ENCODE measurements at regions not wholly inside any gene's neighbourhood (a gene's known extent, or its start where the extent isn't known, plus 50 kb on each side); places are given as distances from the start of the nearest gene placed in this dataset.
A peak's percentile ranks its signal among the peaks of the same experiment; 100 is the strongest.

DNA sequence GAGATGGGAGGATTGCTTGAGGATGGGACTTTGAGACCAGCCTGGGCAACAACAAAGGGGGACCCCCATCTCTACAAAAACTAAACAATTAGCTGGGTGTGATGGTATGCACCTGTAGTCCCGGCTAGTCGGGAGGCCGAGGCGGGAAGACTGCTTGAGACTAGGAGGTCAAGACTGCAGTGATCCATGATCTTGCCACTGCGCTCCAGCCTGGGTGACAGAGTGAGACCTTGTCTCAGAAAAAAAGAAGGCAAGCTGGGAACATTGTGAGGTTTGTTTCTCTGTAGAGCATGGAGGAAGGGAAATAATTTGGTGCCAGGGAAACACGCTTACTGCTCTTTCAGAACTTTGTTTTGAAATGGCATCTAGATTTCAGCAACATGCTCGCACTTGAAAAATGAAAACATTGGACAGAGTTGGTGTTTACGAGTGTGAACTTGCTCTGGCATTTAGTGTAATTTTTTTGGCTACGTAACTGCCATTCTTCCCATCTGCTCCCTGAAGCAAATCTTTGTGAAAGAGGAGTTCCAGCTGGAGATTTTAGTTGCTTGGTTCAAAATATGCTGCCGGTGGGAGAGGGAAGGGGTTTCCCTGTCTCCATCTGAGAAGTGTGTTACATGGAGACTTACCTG, 125.6 kb upstream of the DLX2 start:
- Histone ChIP-seq H3K4me3 (no peak overlapping the region), H3K36me3 (no peaks in the 10 kb centered on the region), H3K4me1 (replicated peaks) (peaks cover 23% of the 10 kb centered on the region), H3K9me3 (replicated peaks) (no peaks in the 10 kb centered on the region), H3K27ac (no peak overlapping the region), H3K27me3 (replicated peaks) (no peaks in the 10 kb centered on the region)
- DNase-seq (ENCODE audit: low read depth in 1 of 2, low spot score in 2 of 2): no peak

DNA sequence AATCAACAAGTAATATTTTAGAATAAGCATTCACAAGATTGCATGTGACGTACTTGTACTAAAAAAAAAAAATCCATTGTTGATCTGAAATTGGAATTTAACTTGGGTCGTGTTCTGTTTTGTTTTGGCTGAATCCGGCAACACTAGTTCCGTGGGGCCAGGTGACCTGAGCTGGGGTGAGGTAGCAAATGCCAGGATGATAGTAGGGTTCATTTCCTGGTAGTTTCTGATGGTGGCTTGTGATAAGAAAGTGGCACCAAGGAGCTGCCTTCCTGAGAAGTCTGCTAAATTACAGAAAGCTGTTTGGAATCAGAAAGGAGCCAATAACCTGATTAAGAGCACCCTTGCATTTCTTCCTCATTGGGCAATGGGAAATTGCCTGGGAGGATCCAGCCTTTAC, 126.4 kb upstream of the DLX2 start:
- no peaks in the 10 kb centered on the region for H3K27me3 ChIP-seq (replicated peaks)
- no peaks in the 10 kb centered on the region for H3K36me3 ChIP-seq
- no peaks in the 10 kb centered on the region for H3K9me3 ChIP-seq (replicated peaks)
- H3K27ac ChIP-seq: no peak overlapping the region
- DNase-seq (ENCODE audit: low read depth in 1 of 2, low spot score in 2 of 2): no peak
- peaks cover 32% of the 10 kb centered on the region for H3K4me1 ChIP-seq (replicated peaks)
- no peak overlapping the region for H3K4me3 ChIP-seq

- Histone ChIP-seq H3K4me1 (replicated peaks) (peaks cover 33% of the 10 kb centered on the region), H3K9me3 (replicated peaks) (no peaks in the 10 kb centered on the region), H3K27ac (no peak overlapping the region), H3K27me3 (replicated peaks) (no peaks in the 10 kb centered on the region), H3K36me3 (no peaks in the 10 kb centered on the region), H3K4me3 (no peak overlapping the region)
- no peak for DNase-seq (ENCODE audit: low read depth in 1 of 2, low spot score in 2 of 2)
Measured at GRCh38 chr2:172230332-172230888, 127.7 kb upstream of the DLX2 start.

DNA sequence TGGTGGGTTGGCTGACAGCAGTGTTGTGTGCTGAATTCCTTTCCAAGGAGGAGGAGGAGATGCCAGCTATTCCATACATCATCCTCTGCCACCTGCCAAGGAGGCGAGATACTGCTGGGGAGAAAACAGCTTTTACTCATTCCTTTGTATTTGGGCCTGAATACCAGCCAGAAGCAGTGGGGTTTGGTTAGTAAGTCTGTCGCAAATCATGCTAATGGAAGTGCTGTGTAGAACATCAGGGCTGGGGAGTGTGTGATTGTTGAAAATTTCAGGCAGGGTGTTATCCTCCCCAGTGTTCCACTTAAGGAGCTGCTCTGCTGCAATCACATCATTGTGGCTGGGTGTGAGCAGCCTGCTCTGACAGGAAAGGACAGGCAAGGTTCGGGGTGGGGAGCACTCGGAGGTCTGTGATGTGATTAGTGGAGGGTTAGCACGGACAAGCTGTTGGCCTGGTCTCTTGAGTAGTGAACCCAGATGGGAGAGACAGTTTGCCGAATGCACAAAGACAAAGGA, 128.2 kb upstream of the DLX2 start:
- no peak for DNase-seq (ENCODE audit: low read depth in 1 of 2, low spot score in 2 of 2)
- Histone ChIP-seq H3K27me3 (replicated peaks) (no peaks in the 10 kb centered on the region), H3K27ac (no peak overlapping the region), H3K4me3 (no peak overlapping the region), H3K36me3 (no peaks in the 10 kb centered on the region), H3K9me3 (replicated peaks) (no peaks in the 10 kb centered on the region), H3K4me1 (replicated peaks) (peaks cover 33% of the 10 kb centered on the region)

DNA sequence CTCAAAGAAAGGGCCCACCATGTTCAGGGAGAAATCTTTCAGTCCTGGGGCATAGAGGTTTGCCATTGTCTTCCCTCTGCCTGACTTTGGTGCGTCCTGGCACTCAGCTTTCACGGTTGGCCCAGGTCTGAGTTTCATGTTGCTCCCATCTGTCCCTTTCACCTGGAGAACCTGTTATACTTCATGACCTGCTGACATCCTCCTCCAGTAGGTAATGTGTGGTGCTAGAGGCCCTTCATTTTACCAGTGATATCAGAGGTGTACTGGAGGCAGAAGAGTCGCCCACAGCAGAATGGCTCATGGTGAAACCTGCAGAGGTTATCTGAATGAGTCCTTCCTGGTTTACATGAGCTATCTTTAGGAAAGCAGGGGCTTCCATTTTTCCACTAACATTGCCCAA, 128.8 kb upstream of the DLX2 start:
- H3K27me3 ChIP-seq (replicated peaks): no peaks in the 10 kb centered on the region
- no peak overlapping the region for H3K4me3 ChIP-seq
- DNase-seq (ENCODE audit: low read depth in 1 of 2, low spot score in 2 of 2): no peak
- peaks cover 33% of the 10 kb centered on the region for H3K4me1 ChIP-seq (replicated peaks)
- no peaks in the 10 kb centered on the region for H3K36me3 ChIP-seq
- peak overlapping the region; percentile 66; the same call in 1 of the 2 replicates for H3K27ac ChIP-seq
- no peaks in the 10 kb centered on the region for H3K9me3 ChIP-seq (replicated peaks)

GRCh38 chr2:172232708-172233396, 130.2 kb upstream of the DLX2 start:
- peak; percentile 75 to 84 for DNase-seq (ENCODE audit: low read depth in 1 of 2, low spot score in 2 of 2)
- Histone ChIP-seq H3K9me3 (replicated peaks) (no peaks in the 10 kb centered on the region), H3K4me1 (replicated peaks) (peaks cover 33% of the 10 kb centered on the region), H3K27ac (peak overlapping the region; percentile 66), H3K36me3 (no peaks in the 10 kb centered on the region), H3K27me3 (replicated peaks) (no peaks in the 10 kb centered on the region), H3K4me3 (no peak overlapping the region)

DNA sequence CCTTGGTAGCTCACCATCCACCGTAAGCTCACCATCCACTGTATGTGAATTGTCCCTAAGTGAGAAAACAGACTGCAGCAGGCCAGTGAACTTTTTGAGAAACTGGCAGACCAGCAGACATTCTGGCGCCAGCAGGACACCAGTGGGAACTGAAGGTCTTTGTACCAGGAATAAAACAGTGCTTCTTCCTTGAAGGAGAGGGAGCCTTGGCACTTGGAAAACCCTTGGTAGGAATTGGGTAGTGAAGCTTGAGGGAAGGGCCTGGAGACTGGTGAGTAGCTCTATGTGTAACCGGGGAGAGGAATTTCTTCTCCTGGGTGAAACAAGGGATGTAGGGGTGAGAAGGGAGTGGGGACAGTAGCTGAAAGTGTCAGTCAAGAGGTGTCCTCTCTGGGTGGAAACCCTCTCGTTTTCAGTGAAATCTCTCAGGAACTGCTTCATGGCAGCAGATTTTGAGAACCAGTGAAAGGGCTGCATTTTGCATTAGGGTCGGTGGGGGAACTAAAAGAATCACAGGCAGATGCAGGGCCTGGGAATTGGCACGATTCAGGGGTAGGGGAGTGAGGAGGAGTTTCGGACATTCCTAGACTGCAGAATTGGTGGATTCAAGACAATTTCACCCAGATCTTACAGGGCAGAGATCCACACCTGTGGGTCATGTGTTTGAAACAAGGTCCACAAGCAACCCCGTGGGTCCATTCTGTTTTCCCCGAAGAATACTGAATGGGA, 131.5 kb upstream of the DLX2 start:
- no peaks in the 10 kb centered on the region for H3K36me3 ChIP-seq
- no peak overlapping the region for H3K27ac ChIP-seq
- no peak overlapping the region for H3K4me3 ChIP-seq
- H3K27me3 ChIP-seq (replicated peaks): no peaks in the 10 kb centered on the region
- peaks cover 33% of the 10 kb centered on the region for H3K4me1 ChIP-seq (replicated peaks)
- DNase-seq (ENCODE audit: low read depth in 1 of 2, low spot score in 2 of 2): no peak
- no peaks in the 10 kb centered on the region for H3K9me3 ChIP-seq (replicated peaks)

DNA sequence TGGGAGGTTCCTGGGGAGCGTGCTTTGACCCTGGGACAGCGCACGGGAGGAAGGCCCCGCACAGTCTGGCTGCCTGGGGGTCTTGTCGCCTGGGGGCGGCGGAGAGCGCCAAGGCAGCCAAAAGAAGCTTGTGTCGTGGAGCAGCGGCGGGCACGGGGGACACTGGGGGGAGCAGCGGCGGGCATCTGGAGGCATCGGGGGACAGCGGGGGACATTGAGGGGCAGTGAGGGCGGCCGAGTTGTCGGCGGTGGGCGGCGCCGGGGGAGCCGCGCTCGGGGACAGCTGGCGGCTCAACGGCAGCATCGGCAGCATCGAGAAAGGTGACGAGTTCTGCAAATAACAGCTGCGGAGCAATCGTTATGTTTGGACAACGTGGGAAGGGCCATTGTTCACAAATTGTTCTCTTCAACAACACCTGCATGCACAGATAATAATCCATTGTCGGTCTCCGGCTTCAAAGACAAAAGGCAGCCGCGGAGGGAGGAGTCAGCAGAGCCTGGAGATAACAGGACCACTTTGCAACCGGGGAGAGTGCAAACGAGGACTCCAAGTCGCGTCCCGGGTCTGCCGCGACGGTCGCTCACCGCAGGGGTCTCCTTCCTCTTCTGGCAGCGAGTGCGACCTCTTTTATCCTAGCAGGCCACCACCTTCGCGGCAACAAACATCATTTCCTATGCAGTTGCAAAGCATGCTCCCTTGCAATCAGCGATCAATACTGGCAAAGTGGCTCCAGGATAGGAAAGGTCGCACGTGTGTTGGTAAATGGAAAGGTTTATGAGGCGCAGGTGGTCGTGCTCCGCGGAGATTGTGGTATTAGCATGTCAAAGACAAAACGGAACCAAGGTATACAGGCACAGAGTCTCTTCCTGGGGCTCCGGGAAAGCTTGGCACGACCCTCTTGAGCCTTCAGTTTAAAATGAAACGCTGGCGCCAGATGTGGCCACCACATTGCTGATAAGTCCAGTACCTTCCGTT, 132.3 kb upstream of the DLX2 start:
- Histone ChIP-seq H3K27me3 (replicated peaks) (no peaks in the 10 kb centered on the region), H3K36me3 (no peaks in the 10 kb centered on the region), H3K27ac (no peak overlapping the region), H3K9me3 (replicated peaks) (no peaks in the 10 kb centered on the region), H3K4me1 (replicated peaks) (peaks cover 39% of the 10 kb centered on the region), H3K4me3 (no peak overlapping the region)
- no peak for DNase-seq (ENCODE audit: low read depth in 1 of 2, low spot score in 2 of 2)

DNA sequence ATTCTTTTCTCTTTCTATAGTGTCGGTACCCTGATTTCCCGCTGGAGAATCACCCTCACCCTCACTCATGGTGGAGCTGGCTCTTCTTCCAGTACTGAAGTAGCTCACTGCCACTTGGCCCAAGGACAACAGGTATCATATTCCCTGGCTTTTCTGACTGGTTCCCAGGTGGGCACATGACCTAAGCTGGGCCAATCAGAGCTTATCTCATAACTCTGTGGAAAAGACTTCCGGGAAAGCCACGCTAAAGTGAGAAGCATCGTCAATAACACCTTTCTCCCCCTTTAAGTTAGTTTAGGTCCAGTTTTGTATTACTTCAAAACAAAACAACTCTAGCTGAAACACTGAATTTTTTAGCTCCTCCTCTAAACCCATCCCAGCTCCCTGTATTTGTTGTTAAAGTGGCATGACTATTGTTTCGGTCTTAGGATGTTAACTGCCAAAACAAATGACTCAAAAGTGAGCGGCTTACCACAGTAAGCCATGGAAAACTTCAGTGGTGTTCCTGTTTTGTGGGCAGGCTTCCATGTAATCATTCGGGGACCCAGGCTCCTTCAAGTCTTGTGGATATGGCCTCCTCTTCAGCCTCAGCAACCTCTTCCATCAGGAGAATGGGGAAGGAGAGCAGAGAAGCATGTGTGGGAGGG, 137.4 kb upstream of the DLX2 start:
- Histone ChIP-seq H3K27me3 (replicated peaks) (no peaks in the 10 kb centered on the region), H3K9me3 (replicated peaks) (no peaks in the 10 kb centered on the region), H3K4me3 (no peak overlapping the region), H3K27ac (peak overlapping the region; percentile 10), H3K4me1 (replicated peaks) (peaks cover 19% of the 10 kb centered on the region), H3K36me3 (no peaks in the 10 kb centered on the region)
- DNase-seq (ENCODE audit: low read depth in 1 of 2, low spot score in 2 of 2): peak in 1 of 2 experiments; percentile 72

DNA sequence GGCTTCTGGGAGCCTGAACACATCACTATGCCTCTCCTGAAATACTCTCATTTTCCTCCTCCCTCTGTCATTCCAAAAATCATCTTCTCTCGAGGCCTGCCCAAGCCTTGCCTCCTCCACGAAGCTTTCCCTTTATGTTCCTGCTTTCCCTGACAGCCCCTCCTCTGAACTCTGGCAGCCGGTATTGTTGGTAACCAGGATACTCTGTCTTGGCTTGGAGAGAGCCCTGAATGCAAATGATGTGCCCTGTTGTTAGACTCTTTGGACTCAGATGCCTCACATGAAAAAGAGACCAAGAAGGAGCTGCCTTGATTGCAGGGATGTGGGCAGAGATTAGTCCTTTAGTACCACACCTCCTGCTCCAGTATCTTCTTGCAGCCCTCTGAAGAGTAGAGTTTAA, 138.5 kb upstream of the DLX2 start:
- Histone ChIP-seq H3K9me3 (replicated peaks) (no peaks in the 10 kb centered on the region; the same call in 1 of the 2 replicates), H3K4me3 (no peak overlapping the region), H3K27ac (no peak overlapping the region), H3K4me1 (replicated peaks) (peaks cover 20% of the 10 kb centered on the region), H3K27me3 (replicated peaks) (no peaks in the 10 kb centered on the region), H3K36me3 (no peaks in the 10 kb centered on the region)
- DNase-seq (ENCODE audit: low read depth in 1 of 2, low spot score in 2 of 2): no peak

DNA sequence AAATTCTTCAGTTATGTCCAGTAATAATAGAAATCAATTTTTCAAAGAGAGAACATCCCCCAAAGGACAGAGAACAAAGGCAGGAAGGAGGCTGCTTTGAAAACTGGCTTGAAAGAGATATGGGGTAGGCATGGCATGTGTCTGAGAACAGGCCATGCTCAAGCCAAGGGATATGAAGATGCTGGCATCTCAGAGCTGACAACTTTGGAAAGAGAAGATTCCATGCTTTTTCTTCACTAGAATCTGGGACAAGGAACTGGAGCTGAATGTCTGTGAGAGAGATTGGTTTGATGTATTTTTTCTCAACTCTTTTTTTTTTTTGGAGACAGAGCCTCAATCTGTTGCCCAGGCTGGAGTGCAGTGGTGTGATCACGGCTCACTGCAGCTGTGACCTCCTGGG, 139.8 kb upstream of the DLX2 start:
- Histone ChIP-seq H3K9me3 (replicated peaks) (peaks cover 5% of the 10 kb centered on the region; the same call in 1 of the 2 replicates), H3K36me3 (no peaks in the 10 kb centered on the region), H3K4me3 (no peak overlapping the region), H3K27me3 (replicated peaks) (no peaks in the 10 kb centered on the region), H3K27ac (no peak overlapping the region), H3K4me1 (replicated peaks) (peaks cover 31% of the 10 kb centered on the region)
- no peak for DNase-seq (ENCODE audit: low read depth in 1 of 2, low spot score in 2 of 2)

- no peak for DNase-seq (ENCODE audit: low read depth in 1 of 2, low spot score in 2 of 2)
- Histone ChIP-seq H3K36me3 (no peaks in the 10 kb centered on the region), H3K27ac (no peak overlapping the region), H3K4me1 (replicated peaks) (peaks cover 36% of the 10 kb centered on the region), H3K4me3 (no peak overlapping the region), H3K9me3 (replicated peaks) (peaks cover 5% of the 10 kb centered on the region; the same call in 1 of the 2 replicates), H3K27me3 (replicated peaks) (no peaks in the 10 kb centered on the region)
Measured at GRCh38 chr2:172242961-172243360, 140.3 kb upstream of the DLX2 start.

Data from SJSA1 (cell line).